GM12873 (cell line): ENCODE measurements at regions not wholly inside any gene's neighbourhood (a gene's known extent, or its start where the extent isn't known, plus 50 kb on each side); places are given as distances from the start of the nearest gene placed in this dataset.

Source experiments
- CTCF ChIP-seq: IDR thresholded peaks from 2 replicates; pipeline ENCODE4 v1.5.1; 2012; ENCODE audit warnings: low read depth, mild to moderate bottlenecking, moderate library complexity, low read length, control low read depth; ENCODE audit not compliant: insufficient read depth; ENCODE audit errors: missing control alignments

- TF ChIP-seq CTCF: no peak
These were observed 130.2 kb upstream of the CDH5 start for GRCh38 chr16:66236301-66236700.

- no peak for TF ChIP-seq CTCF
These were observed 134.9 kb upstream of the CDH5 start for GRCh38 chr16:66231452-66232160.

GRCh38 chr16:66229651-66230050, 136.8 kb upstream of the CDH5 start:
- TF ChIP-seq CTCF: no peak

- TF ChIP-seq CTCF: no peak
These were observed 137.7 kb upstream of the CDH5 start for GRCh38 chr16:66228792-66229191.

- TF ChIP-seq CTCF: no peak
These were observed 138.5 kb upstream of the CDH5 start for GRCh38 chr16:66227766-66228530.

- no peak for TF ChIP-seq CTCF
These were observed 139.7 kb upstream of the CDH5 start for GRCh38 chr16:66226762-66227161.

- TF ChIP-seq CTCF: no peak
These were observed 140.8 kb upstream of the CDH5 start for GRCh38 chr16:66225696-66226095.
